ENCODE measurements at regions not wholly inside any gene's neighbourhood (a gene's known extent, or its start where the extent isn't known, plus 50 kb on each side); places are given as distances from the start of the nearest gene placed in this dataset.

- Histone ChIP-seq H3K4me3 (replicated peaks in 1 of 4; ENCODE audit: control extremely low read depth in 1 of 4, insufficient read depth in 1 of 4, low read depth in 3 of 4, low read length in 4 of 4) (no peak overlapping the region), H2AFZ (ENCODE audit: low read length) (no peak overlapping the region), H3K36me3 (ENCODE audit: control insufficient read depth, insufficient read depth, low read length) (no peaks in the 10 kb centered on the region), H4K20me1 (ENCODE audit: control insufficient read depth, extremely low read depth, insufficient read depth, low read length) (no peaks in the 10 kb centered on the region), H3K4me1 (ENCODE audit: control insufficient read depth, extremely low read depth, insufficient read depth, low read length) (no peaks in the 10 kb centered on the region), H3K9ac (ENCODE audit: insufficient read depth, low read length) (no peak overlapping the region), H3K79me2 (ENCODE audit: control insufficient read depth, insufficient read depth, low read length) (no peaks in the 10 kb centered on the region), H3K4me2 (ENCODE audit: extremely low read depth, insufficient read depth, low read length) (no peak overlapping the region), H3K27me3 (ENCODE audit: control insufficient read depth, insufficient read depth, low read length) (no peaks in the 10 kb centered on the region), H3K27ac (ENCODE audit: insufficient read depth, low read length) (no peak overlapping the region), H3K9me3 (ENCODE audit: control insufficient read depth, insufficient read depth, low read depth, low read length) (no peaks in the 10 kb centered on the region)
- TF ChIP-seq CTCF (conservative IDR thresholded peaks at IDR 0.05 in 1 of 2, IDR thresholded peaks at IDR 0.05 in 1 of 2; ENCODE audit: low read depth in 1 of 2, low read length in 2 of 2) (no peak), EZH2 (IDR thresholded peaks at IDR 0.05; ENCODE audit: low read length, missing control alignments) (no peak)
- DNase-seq (ENCODE audit: low read depth in 2 of 2), result no peak
Measured at GRCh38 chr2:238967031-238967977, 119.4 kb downstream of the TWIST2 start.

GRCh38 chr2:238967978-238968360 is 120.1 kb downstream of the TWIST2 start:
- Histone ChIP-seq H3K4me3 (replicated peaks in 1 of 4; ENCODE audit: control extremely low read depth in 1 of 4, insufficient read depth in 1 of 4, low read depth in 3 of 4, low read length in 4 of 4) (no peak overlapping the region), H3K79me2 (ENCODE audit: control insufficient read depth, insufficient read depth, low read length) (no peaks in the 10 kb centered on the region), H3K4me1 (ENCODE audit: control insufficient read depth, extremely low read depth, insufficient read depth, low read length) (no peaks in the 10 kb centered on the region), H3K36me3 (ENCODE audit: control insufficient read depth, insufficient read depth, low read length) (no peaks in the 10 kb centered on the region), H3K9ac (ENCODE audit: insufficient read depth, low read length) (no peak overlapping the region), H3K9me3 (ENCODE audit: control insufficient read depth, insufficient read depth, low read depth, low read length) (no peaks in the 10 kb centered on the region), H4K20me1 (ENCODE audit: control insufficient read depth, extremely low read depth, insufficient read depth, low read length) (no peaks in the 10 kb centered on the region), H3K4me2 (ENCODE audit: extremely low read depth, insufficient read depth, low read length) (no peak overlapping the region), H2AFZ (ENCODE audit: low read length) (no peak overlapping the region), H3K27me3 (ENCODE audit: control insufficient read depth, insufficient read depth, low read length) (no peaks in the 10 kb centered on the region), H3K27ac (ENCODE audit: insufficient read depth, low read length) (no peak overlapping the region)
- no peak for DNase-seq (ENCODE audit: low read depth in 2 of 2)
- TF ChIP-seq CTCF (conservative IDR thresholded peaks at IDR 0.05 in 1 of 2, IDR thresholded peaks at IDR 0.05 in 1 of 2; ENCODE audit: low read depth in 1 of 2, low read length in 2 of 2), result no peak
- no peak for TF ChIP-seq EZH2 (IDR thresholded peaks at IDR 0.05; ENCODE audit: low read length, missing control alignments)

- Histone ChIP-seq H3K9me3 (ENCODE audit: control insufficient read depth, insufficient read depth, low read depth, low read length) (no peaks in the 10 kb centered on the region), H3K36me3 (ENCODE audit: control insufficient read depth, insufficient read depth, low read length) (no peaks in the 10 kb centered on the region), H4K20me1 (ENCODE audit: control insufficient read depth, extremely low read depth, insufficient read depth, low read length) (no peaks in the 10 kb centered on the region), H3K4me2 (ENCODE audit: extremely low read depth, insufficient read depth, low read length) (no peak overlapping the region), H3K27ac (ENCODE audit: insufficient read depth, low read length) (no peak overlapping the region), H3K9ac (ENCODE audit: insufficient read depth, low read length) (no peak overlapping the region), H3K27me3 (ENCODE audit: control insufficient read depth, insufficient read depth, low read length) (no peaks in the 10 kb centered on the region), H3K4me3 (replicated peaks in 1 of 4; ENCODE audit: control extremely low read depth in 1 of 4, insufficient read depth in 1 of 4, low read depth in 3 of 4, low read length in 4 of 4) (no peak overlapping the region), H3K4me1 (ENCODE audit: control insufficient read depth, extremely low read depth, insufficient read depth, low read length) (peaks cover 5% of the 10 kb centered on the region), H2AFZ (ENCODE audit: low read length) (no peak overlapping the region), H3K79me2 (ENCODE audit: control insufficient read depth, insufficient read depth, low read length) (no peaks in the 10 kb centered on the region)
- TF ChIP-seq CTCF (conservative IDR thresholded peaks at IDR 0.05 in 1 of 2, IDR thresholded peaks at IDR 0.05 in 1 of 2; ENCODE audit: low read depth in 1 of 2, low read length in 2 of 2) (no peak), EZH2 (IDR thresholded peaks at IDR 0.05; ENCODE audit: low read length, missing control alignments) (no peak)
- DNase-seq (ENCODE audit: low read depth in 2 of 2), result no peak
Measured at GRCh38 chr2:238968616-238969384, 120.9 kb downstream of the TWIST2 start.

Data from fibroblast of lung (primary cell).